Kasumi-1 (cell line): ENCODE measurements at regions not wholly inside any gene's neighbourhood (a gene's known extent, or its start where the extent isn't known, plus 50 kb on each side); places are given as distances from the start of the nearest gene placed in this dataset.
A peak's percentile ranks its signal among the peaks of the same experiment; 100 is the strongest.
"Not testable (repeated sequence)": the region's sequence is repeated elsewhere in the genome, so short reads cannot be mapped to it uniquely, and the experiment has no call there.

Source experiments
- DNase-seq, 2 experiments: peaks; one replicate each; lab custom pipeline; 2025; lab: John Stamatoyannopoulos, UW

DNA sequence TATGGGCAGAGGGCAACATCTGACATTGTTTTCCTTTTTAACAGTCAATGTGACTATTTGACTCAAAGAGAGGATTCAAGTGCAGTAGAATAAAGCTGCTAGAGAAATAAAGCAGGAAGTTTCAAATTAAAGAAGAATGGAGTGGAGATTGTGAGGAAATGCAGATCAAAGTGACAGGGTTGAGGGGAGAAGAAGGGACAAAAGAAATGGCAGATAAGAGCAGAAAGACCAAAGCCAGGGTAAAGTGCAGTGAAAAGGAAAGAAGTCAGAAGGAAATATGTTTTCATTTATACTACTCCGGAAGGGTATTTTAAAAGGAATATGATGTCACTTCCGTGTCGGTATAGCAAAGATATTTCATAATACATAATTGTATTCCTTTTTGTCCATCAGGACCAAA is 297.5 kb upstream of the CRIM1 start:
- DNase-seq: no peak

DNA sequence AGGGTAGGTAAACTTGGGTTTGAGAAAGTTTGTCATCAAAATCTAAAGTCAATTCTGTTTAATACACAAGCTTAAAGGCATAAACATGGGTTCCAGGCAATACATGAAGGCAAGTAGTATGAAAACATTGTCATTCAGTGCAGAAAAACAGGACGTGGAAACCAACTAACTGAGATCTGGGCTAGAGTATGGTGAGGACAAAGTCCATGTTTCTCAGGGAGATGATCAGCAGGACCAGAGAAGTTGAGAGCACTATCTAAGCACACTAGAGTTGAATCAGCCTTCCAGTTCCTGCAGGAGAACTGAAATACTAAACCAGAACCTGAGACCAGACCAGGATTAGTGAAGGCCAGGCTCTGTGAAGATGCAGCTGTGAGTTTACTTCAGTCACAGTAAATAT is 302.8 kb upstream of the CRIM1 start:
- no peak for DNase-seq

DNA sequence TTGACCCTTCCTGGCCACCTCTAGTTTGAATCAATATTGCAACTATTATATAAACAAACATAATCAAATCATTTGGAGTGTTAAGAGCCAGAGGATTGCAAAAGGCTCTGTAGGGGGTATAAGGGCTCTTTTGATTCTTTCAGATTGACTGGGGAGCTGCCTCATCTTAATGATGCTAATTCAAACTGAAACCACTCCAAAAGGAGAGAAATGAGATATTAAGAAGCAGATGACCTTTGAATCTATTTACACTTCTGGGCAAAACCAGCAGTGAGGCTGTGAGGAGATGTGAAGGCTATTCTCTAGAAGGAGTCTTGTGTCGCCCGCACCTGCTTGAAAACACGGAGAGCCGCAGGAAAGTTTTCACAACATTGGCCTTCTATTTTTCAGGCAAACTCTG is 311.2 kb upstream of the CRIM1 start:
- DNase-seq: no peak

DNA sequence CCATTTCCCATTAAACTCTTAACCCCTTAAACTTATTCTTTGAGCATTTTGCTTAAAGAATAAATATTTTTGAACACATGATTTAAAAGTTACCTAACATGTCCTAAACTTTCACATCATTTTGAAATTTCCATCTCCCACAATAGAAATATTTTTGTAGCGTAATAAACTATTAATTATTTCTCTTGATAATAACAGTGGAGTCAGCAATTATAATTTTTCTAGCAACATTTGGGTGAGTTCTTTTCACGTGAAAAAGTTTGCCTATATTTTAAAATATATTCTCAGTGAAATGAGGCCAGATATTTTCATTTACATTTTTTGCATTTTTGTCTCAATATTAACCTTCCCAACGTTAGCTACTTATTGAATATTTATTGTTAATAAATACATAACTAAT is 320.4 kb upstream of the CRIM1 start:
- no peak for DNase-seq

DNA sequence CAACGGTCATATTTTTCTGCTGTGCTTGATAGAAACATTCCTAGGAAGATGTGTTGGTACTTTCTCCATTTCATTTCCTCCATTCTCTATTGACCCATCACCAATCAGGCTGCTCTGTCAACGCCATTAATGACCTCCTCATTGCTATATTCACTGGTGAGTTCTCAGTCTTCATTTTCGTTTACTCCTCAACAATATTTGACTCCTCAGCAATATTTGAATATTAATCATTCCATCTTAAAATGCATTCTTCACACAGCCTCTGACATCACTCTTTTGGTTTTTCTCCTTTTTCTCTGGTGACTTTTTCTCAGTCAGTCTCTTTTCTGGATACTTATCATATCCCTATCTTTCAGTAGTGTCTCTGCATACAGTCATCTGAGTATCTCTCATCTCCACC is 323.5 kb upstream of the CRIM1 start:
- DNase-seq: no peak

DNA sequence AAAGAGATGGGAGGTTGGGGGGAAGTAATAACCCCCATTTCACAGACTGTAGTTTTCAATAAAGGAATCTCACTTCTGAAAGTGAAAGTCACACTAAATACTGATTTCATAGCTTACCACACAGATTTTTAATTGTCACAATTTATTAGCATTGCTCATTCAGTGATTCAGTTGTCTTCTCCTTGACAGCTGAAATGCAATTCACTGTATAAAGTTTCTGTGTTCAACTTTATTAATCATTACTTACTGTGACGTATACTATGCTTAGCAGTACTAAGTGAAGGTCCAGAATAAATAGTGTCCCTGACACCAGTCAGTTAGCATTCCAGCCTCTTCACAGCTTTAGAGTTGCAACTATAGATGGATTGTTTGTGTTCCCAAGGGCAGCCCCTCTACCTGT is 324.1 kb upstream of the CRIM1 start:
- no peak for DNase-seq

DNA sequence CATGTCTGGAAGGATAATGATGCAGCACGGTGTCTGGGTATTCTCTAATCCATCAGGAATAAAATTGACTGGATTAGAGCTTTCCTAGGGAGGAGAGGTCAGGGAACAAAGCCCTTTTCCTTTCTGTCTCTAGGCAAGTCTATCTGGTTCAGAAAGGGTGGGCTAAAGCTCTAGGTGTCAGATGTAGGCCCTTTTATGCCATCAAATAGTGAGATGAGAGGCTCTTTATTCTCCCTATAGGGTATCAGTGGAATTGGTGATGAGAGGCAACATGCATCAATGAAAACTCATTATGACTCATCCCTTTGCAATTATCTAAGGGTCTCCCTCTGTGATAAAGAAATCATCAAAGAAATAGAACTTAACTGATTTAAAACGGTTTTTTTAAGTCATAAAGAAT is 328.0 kb upstream of the CRIM1 start:
- no peak for DNase-seq

DNA sequence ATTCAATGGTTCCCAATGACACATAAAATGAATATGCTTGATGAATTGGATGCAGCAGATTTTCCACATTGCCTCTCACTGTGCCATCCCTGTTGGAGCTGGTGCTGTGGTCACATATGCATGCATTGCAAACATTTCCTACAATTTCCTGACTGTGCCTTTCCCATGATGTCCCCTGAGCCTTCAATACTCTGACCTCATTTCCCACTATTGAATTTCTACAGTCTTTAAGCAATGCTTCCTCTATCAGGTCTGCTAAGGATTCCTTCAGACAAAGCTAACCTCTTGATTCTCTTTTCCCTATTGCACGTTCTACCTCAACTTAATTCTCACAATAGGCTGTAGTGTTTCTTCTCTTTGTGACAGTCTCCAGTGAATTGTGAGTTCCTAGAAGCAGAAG is 342.5 kb upstream of the CRIM1 start:
- DNase-seq: no peak

DNA sequence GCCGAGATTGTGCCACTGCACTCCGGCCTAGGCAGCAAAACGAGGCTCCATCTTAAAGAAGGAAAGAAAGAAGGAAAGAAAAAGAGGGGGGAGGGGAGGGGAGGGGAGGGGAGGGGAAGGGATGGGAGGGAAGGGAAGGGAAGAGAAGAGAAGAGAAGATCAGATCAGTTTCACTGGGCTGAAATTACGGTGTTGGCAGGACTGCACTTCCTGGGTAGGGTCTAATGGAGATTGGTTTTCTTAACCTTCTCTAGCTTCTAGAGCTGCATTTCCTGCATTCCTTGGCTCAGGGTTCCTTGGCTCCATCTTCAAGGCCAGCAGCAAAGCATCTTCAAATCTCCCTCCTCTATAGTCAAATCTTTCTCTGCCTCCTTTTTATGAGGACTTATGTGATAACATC is 349.1 kb upstream of the CRIM1 start:
- no peak for DNase-seq

DNA sequence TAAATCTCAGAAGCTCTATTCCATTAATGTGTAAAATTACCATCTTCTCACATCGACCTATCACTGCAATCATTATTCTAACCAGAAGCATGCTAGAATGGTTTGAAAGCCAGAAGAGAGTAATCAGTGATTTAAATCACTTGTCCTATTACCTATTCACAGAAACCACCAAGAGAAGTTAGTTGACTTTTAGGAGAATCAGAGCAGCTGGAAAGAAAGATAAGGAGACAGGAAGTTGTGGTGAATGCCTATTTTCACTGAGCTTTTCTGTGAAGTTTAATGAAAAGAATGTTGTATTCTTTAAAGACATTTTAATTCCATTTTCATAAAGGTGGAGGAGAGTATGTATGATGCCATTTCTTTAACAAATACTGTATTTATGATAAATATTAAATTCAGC is 352.6 kb upstream of the CRIM1 start:
- DNase-seq: peak; percentile 2 to 3

DNA sequence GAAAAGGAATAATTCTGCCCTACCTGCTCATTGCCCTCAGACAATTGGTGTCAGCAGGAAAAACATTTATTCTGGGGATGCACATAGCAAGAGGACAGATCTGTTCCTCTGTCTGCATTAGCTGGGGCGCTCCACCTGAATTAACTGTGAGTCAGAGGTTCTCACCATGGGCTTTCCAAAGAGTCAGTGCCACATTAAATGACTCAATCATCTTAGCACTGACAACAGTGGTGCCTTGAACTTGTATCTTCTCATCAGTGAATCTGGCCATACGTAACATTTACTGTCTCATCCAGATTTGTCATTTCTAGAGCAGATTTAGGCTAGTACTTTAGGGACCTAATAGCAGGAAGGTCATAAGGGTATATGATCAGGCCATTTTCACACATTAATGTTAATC is 358.1 kb upstream of the CRIM1 start:
- no peak for DNase-seq

DNA sequence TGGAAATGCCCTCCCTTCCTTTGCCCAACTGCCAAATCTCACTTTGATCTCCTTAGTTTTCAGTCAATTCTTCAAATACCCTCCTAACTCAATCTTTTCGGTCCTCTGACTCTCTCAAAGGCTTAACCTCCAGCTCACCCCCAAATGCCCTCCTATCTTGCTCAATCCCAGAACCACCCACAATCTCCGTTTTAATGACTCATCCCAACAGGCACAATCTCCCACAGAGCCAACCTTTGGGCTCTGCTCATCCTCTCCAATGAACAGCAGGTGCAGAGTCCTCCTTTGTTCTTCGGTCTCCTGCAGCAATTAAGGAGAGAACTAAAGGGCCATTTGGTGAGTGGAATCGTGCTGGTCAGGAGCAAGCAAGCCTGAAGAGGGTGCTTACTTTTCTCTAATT is 366.1 kb upstream of the CRIM1 start:
- no peak for DNase-seq

DNA sequence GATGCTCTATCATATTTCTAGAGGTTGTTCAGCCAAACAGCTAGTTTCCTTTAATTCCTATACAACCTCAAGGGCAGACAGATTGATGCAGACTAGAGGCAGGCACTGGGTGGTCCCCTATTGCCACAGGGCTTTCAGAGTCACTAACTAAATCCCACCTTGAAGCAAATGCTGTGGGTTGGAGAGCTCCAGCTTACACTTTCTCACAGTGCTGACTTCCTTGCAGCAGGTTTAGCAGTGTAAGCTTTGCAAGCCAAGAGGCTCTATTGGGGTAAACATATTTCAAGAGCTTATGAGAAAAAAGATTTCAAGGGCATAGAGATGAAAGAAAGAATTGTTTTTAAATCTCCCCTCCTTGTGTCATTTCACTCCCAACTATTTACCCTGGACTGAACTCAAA is 366.5 kb upstream of the CRIM1 start:
- DNase-seq: no peak

DNA sequence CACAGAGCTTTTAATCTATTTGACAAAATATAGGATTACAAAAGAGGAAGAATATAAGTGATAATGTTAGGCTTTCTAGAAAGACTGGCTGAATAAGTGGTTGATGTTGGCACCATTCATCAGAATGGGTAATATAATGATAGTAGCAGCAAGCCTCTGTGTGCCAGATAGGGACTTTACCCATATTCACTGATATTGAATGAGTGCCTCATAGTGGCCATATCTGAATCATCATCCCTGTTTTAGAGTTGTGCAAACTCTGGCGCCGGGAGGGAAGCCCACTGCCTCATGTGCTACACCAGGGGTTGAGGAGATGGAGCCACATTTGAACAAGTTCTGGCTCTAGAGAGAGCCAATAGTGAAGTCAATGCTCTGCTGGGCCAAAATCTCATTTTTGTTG is 368.7 kb upstream of the CRIM1 start:
- DNase-seq: no peak

DNA sequence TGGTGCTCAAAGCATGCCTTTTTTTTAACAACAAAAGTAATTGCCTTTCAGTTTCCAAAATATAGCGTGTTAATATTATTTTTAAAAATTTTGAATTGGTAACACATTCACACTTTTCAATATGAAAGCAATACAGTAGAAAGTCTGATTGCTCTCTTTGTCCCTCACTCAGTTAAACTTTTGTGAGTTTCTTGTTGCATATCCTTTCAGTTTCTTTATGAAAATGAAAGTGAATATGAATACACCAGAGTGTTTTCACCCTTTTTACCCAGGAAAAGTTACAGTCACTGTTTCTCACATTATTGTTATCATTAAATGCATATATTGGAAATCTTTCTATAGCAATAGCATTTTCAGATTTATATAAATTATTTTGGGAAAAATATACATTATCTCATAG is 377.4 kb upstream of the CRIM1 start:
- DNase-seq: no peak

DNA sequence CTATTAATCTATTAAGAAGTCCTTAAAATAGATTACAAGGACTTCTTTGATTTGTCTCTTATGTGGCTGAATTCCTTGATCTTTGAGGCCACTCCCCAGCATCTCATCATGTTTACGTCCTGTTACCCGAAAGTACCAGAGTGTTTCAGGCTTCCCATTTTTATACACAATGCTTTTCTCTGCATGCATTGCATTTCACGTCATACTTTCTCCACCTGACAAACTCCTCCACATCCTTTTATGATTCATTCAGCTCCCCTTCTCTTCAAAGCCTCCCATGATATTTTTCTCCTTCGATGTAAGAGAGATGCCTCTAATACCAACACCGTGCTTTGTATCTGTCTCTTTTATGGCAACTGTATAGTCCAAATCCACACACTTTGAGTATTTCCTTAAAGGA is 379.0 kb upstream of the CRIM1 start:
- no peak for DNase-seq

DNA sequence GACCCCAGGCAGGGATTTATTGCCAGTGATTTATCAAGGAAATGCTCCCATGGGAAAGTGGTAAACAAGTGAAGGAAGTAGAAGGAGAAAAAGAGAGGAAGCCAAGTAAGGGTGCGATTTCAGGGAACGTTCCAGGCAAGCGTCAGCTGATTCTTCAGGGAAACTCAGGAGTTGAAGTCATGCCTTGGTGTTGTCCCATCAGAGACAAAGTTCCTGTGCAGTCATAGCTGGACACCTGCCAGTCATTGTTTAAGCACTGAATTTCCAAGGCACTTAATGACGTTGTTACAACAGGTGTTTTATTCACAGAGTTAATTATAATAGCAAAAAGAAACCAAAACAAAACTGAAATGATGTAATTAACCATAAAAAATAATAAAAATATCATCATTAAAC is 381.8 kb upstream of the CRIM1 start:
- no peak for DNase-seq

DNA sequence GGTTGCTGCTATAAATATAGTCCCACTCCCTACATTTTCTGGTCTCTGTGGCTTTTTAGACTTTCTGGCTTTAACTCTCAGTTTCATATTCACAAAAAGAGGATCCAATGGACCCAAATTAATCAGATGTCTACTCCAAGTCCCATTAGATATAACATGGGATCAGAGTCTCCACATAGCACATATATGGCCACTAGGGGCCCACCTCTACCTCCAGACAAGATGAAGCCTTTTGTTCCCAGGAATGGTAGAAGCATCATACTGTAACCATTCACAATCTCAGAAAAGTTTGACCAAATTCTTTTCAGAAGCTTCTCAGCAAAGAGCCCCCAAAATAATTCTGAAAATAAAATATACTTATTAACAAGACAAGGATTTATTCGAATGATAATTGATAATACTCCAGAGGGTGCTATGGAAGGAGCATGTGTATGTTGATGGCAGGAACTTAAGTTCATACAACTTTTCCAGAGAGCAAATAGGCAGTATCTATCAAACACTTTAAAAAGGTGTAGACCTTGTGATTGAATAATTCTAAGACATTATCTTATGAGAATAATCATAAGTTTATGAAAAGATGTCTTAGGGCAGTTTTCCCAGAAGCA is 382.3 kb upstream of the CRIM1 start:
- DNase-seq: peak; percentile 48 to 54

DNA sequence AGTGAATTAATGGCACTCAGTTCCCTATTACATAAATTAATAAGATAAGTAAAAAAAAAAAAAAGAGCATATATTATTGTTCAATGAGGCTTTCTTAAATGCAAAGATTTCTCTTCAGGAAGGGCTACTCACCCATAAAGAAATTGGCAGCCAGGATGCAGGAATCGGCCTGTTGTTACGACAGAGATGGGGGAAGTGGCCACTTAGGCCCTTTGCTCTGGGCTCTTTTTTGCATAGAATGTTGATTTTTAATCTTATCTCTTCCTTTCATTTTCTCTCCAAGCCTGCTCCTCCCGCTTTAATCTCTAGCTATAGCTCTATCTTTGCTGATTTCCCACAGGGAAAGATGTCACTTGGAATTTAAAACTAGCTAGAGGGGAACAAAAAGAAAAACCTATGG is 391.8 kb upstream of the CRIM1 start:
- no peak for DNase-seq

DNA sequence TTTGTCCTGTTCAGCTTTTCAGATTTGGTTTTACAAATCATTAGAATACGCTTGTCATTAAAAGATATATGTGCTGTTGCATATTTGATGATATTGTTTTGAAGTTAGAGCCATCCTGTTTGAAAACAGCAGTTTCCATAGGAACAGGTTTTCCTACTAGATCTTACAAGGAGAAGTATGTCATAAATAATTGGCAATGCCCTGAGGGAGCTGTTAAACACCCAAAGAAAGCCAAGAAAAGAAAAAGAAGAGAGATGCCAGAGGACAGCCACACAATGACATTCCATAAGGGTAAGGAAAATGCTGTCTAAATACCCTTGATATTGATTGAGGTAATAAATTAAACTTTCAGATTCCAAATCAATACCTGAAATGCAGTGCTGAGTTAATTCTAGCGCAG is 392.2 kb upstream of the CRIM1 start:
- DNase-seq: no peak

DNA sequence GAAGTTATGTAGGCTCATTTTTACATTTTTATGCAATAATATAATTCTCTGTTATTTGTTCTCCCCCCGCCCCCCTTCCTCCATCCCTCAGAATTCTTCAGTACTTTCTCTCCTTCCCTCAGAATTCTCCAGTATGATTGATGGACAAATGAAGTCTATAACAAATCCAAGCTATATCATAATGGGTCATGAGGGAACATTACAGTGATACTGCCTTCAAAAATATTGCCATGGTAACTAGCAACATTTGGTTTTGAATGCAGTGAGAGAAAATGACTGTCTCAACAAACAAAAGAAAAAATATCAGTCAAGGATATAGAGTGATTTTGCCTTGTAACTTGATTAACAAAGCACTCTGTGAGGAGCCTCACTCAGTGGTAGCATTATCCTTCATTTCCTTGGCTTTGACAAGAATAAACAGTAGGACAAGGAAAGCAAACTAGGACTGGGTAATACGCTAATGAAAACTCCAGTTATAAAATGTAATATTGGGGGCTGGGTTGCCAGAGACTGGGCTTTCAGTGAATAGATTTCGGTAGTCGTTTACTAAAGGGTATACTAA is 392.9 kb upstream of the CRIM1 start:
- DNase-seq: no peak

DNA sequence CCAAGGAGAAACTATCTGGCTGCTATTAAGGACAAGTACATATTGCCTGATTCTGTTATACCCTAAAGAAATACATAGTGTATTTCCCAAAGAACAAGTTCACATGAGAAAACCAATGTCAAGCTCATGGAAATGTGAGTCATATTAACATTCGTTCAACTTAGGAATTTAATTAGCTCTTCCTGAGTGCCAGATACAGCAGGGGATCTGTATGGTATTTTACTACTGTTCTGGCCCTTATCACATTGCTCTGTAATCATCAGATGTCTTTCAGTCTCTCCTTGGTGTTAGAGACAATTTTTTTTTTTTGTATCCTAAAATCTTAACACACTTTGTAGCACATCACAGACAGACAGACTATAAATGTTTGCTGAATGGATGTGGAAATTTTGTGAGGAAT is 395.0 kb upstream of the CRIM1 start:
- DNase-seq: no peak

DNA sequence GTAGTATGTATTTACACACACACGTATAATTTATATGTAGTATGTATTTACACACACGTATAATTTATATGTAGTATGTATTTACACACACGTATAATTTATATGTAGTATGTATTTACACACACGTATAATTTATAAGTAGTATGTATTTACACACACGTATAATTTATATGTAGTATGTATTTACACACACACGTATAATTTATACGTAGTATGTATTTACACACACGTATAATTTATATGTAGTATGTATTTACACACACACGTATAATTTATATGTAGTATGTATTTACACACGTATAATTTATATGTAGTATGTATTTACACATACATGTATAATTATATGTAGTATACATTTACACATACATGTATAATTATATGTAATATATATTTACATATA is 398.5 kb upstream of the CRIM1 start:
- not testable (repeated sequence) for DNase-seq

DNA sequence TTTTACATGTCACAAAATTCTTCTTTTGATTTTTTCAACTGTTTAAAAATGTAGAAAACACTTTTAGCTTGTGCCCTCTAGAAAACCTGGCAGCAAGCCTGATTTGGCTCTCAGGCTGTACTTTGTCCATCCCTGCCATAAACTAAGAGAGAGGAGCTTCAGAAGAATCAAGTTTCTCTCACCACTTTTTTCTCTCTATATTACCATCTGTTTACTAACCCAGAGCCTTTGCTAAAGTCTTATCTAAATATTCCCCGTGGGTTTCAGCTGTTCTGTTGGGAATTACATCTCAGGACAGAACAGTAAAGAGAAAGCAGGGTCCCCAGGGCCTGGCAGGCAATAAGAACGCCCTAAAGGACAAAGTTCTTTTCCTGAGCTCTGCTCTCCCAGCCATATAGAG is 409.1 kb upstream of the CRIM1 start:
- no peak for DNase-seq

DNA sequence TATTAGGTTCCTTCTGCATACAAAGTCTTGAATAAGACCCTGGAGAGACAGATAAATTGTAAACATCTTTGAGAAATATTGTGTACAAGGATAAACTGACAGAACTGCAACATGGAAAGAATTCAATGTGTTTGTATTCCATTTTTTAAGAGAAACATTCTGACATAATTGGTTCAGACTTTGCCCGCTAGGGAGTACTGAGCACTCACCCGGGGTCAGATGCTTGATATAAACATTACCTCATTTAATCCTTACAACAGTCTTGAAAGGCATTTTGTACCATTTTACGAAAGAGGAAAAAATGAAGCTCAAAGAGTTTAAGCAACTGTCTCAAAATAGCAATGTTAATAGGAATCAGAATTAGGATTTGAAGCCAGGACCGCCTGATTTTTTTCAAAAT is 416.7 kb upstream of the CRIM1 start:
- no peak for DNase-seq
